Caco-2 (cell line): ENCODE measurements at regions not wholly inside any gene's neighbourhood (a gene's known extent, or its start where the extent isn't known, plus 50 kb on each side); places are given as distances from the start of the nearest gene placed in this dataset.

Experiments
- BruUV-seq: library from RNA; stranded (reverse); fragments of 400-500 nt; replicated peaks from 2 replicates; lab custom pipeline; 2021; lab: Mats Ljungman, UMichigan
- CTCF ChIA-PET: fragments of 300-600 bp; sonication (Branson Sonifier 250); formaldehyde crosslinking; loops from one replicate; lab custom pipeline; 2022; ENCODE audit warnings: antibody characterized with exemption; lab: Charles Lee
- POLR2A ChIA-PET: fragments of 300-600 bp; sonication (Branson Sonifier 250); formaldehyde crosslinking; loops from one replicate; lab custom pipeline; 2022; ENCODE audit warnings: antibody characterized with exemption; lab: Charles Lee
- DNase-seq, 2 experiments: peaks; one replicate each; pipeline versions ENCODE4 v3.0.0 to v3.0.0-alpha.2; 2020 to 2022
- H3K27me3 ChIP-seq: replicated peaks from 2 replicates; pipeline ENCODE4 v1.6.0; 2011; ENCODE audit warnings: low read length; ENCODE audit not compliant: control insufficient read depth, insufficient read depth
- H3K36me3 ChIP-seq: 2 replicates; pipeline ENCODE4 v1.5.1; 2011; ENCODE audit warnings: low read length; ENCODE audit not compliant: control insufficient read depth, insufficient read depth
- H3K4me1 ChIP-seq: fragments of 250-450 bp; sonication (Bioruptor Pico); 2 replicates; pipeline ENCODE4 v1.5.1; 2020; ENCODE audit warnings: mild to moderate bottlenecking
- H3K4me3 ChIP-seq: 2 replicates; pipeline ENCODE4 v1.5.1; 2011; ENCODE audit warnings: low read depth, mild to moderate bottlenecking, control low read depth, low read length
- H3K9me3 ChIP-seq: fragments of 250-450 bp; sonication (Bioruptor Pico); 2 replicates; pipeline ENCODE4 v1.5.1; 2020; ENCODE audit warnings: mild to moderate bottlenecking, moderate library complexity
- H3K27ac Mint-ChIP-seq: one replicate; pipeline ENCODE4 v1.8.0; 2022; ENCODE audit warnings: mixed read lengths; ENCODE audit not compliant: unreplicated experiment
- H3K27me3 Mint-ChIP-seq: one replicate; pipeline ENCODE4 v1.8.0; 2022; ENCODE audit warnings: mixed read lengths; ENCODE audit not compliant: insufficient read depth, unreplicated experiment
- H3K36me3 Mint-ChIP-seq: one replicate; pipeline ENCODE4 v1.8.0; 2022; ENCODE audit warnings: mild to moderate bottlenecking, mixed read lengths; ENCODE audit not compliant: insufficient read depth, unreplicated experiment
- H3K4me1 Mint-ChIP-seq: one replicate; pipeline ENCODE4 v1.8.0; 2022; ENCODE audit warnings: low read depth, mixed read lengths; ENCODE audit not compliant: unreplicated experiment
- H3K4me3 Mint-ChIP-seq: one replicate; pipeline ENCODE4 v1.8.0; 2022; ENCODE audit warnings: mild to moderate bottlenecking, moderate library complexity, mixed read lengths; ENCODE audit not compliant: unreplicated experiment
- H3K9me3 Mint-ChIP-seq: one replicate; pipeline ENCODE4 v1.8.0; 2022; ENCODE audit warnings: mixed read lengths; ENCODE audit not compliant: unreplicated experiment
- intact Hi-C: fragments of 100-400 bp; cut with micrococcal nuclease; formaldehyde crosslinking; loops from one replicate; pipeline ENCODE4 v1.10.0; 2022; ENCODE audit not compliant: unreplicated experiment
- TF ChIP-seq, protein P1 (sequence below), 2 experiments: fragments of 200-600 bp in 1 of 2; IDR thresholded peaks; 1 replicate in 1 of 2; 2 replicates in 1 of 2; pipeline versions ENCODE4 v1.5.1 to v1.8.0; 2011 to 2022; ENCODE audit warnings: antibody characterized with exemption in 1 of 2, control low read depth in 1 of 2, inconsistent platforms in 1 of 2, low read depth in 1 of 2, low read length in 1 of 2, mild to moderate bottlenecking in 1 of 2, moderate library complexity in 1 of 2; ENCODE audit not compliant: insufficient read depth in 1 of 2, severe bottlenecking in 1 of 2, unreplicated experiment in 1 of 2

DNA sequence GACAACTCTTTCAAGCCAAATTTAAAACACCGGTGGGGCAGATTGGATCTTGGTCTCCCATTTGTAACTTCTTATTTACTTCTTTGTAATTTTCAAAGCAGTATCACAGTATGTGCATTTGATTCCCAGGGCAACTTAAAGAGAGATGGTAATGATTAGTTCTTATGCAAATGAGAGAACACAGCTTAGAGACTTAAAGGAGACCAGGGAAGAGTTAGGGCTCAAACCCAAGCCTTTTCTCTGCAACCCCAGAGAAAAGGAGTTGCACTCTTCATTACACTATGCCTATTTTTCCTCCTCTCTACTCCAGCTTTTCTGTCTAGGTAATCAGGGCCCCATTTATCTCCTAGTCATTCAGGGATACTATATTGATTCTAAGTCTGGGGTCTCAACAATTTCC is 237.8 kb upstream of the NMUR2 start:
- Mint-ChIP-seq H3K4me1 (no peaks in the 10 kb centered on the region), H3K27me3 (peaks cover 5% of the 10 kb centered on the region), H3K36me3 (no peaks in the 10 kb centered on the region), H3K9me3 (no peaks in the 10 kb centered on the region), H3K27ac (no peak overlapping the region), H3K4me3 (no peak overlapping the region)
- H3K27me3 ChIP-seq, result no peaks in the 10 kb centered on the region
- no peak overlapping the region for H3K4me3 ChIP-seq
- DNase-seq, result no peak
- no TSS peak for BruUV-seq
- TF ChIP-seq, protein P1, sequence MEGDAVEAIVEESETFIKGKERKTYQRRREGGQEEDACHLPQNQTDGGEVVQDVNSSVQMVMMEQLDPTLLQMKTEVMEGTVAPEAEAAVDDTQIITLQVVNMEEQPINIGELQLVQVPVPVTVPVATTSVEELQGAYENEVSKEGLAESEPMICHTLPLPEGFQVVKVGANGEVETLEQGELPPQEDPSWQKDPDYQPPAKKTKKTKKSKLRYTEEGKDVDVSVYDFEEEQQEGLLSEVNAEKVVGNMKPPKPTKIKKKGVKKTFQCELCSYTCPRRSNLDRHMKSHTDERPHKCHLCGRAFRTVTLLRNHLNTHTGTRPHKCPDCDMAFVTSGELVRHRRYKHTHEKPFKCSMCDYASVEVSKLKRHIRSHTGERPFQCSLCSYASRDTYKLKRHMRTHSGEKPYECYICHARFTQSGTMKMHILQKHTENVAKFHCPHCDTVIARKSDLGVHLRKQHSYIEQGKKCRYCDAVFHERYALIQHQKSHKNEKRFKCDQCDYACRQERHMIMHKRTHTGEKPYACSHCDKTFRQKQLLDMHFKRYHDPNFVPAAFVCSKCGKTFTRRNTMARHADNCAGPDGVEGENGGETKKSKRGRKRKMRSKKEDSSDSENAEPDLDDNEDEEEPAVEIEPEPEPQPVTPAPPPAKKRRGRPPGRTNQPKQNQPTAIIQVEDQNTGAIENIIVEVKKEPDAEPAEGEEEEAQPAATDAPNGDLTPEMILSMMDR (IDR thresholded peaks at IDR 0.05; ENCODE audit: insufficient read depth in 1 of 2, low read depth in 1 of 2, low read length in 1 of 2, severe bottlenecking in 1 of 2, unreplicated experiment in 1 of 2), result no peak
- H3K4me1 ChIP-seq, result no peaks in the 10 kb centered on the region
- POLR2A ChIA-PET, result no interaction called here
- intact Hi-C loops, result no loop called here
- no peaks in the 10 kb centered on the region; the same call in 1 of the 2 replicates for H3K9me3 ChIP-seq
- H3K36me3 ChIP-seq, result no peaks in the 10 kb centered on the region
- CTCF ChIA-PET, result interaction anchor here (0.6 kb wide), 1 partner anchor 392 kb away, joined by 3 read pairs; no protein-coding TSS in a partner anchor

DNA sequence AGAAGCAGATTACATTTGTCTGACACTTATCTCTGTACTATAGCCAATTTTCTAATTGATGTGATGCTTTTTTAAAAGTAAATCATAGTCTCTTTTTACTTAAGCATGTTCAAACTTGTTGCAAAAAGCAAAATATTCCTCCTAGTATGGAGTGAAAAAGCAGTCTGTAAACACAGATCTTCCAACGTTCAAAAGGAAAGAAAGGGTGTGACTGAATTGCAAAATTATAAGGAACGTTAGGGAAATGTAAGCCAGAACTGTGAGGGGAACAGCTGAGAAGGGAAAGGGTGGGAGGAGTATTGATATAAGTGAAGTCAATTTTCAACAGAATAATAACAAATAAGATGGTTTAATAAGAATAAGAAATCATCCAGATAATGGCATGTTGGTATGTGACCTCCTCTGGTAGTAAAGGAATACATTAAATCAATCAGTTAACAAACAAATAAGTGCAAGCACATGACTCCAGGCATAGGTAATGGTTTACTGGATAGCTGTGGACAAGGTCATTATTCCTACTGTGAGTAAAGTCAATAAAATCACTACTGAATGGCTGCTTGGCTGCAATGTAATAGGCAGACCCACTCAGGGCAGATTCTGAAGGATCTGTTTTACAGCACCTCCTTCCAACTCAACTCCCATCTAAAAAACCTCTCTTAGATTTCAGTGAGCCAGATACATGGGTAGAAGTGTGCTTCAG is 239.1 kb upstream of the NMUR2 start:
- H3K4me1 Mint-ChIP-seq, result no peaks in the 10 kb centered on the region
- no peak overlapping the region for H3K4me3 ChIP-seq
- no peaks in the 10 kb centered on the region for H3K36me3 Mint-ChIP-seq

DNA sequence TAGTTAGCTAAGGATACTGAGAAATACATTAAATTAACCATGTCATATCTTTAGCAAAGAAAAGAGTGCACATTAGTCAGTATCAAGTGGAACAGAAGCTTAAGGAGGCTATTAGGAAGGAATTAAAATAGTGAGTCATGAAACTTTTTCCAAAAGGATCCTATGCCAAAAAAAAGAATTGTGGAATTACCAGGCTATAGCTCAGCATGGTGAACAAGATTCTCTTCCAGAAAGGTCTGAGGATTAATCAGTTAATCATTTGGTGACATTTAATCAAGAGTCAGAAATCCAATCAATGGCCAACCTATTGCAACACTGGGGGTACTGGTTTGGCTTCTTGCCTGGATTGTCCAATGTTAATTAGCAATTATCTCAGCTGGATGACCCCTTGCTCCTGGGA is 244.5 kb upstream of the NMUR2 start:
- H3K27ac Mint-ChIP-seq, result no peak overlapping the region
- ChIA-PET POLR2A (no interaction called here), CTCF (no interaction called here)
- Histone ChIP-seq H3K27me3 (no peaks in the 10 kb centered on the region), H3K4me3 (no peak overlapping the region), H3K4me1 (no peaks in the 10 kb centered on the region), H3K36me3 (no peaks in the 10 kb centered on the region), H3K9me3 (no peaks in the 10 kb centered on the region)
- H3K27me3 Mint-ChIP-seq, result peaks cover 6% of the 10 kb centered on the region
- H3K36me3 Mint-ChIP-seq, result no peaks in the 10 kb centered on the region
- H3K4me1 Mint-ChIP-seq, result no peaks in the 10 kb centered on the region
- TF ChIP-seq, protein P1 (IDR thresholded peaks at IDR 0.05; ENCODE audit: insufficient read depth in 1 of 2, low read depth in 1 of 2, low read length in 1 of 2, severe bottlenecking in 1 of 2, unreplicated experiment in 1 of 2), result no peak
- no peak for DNase-seq
- intact Hi-C loops, result no loop called here
- no TSS peak for BruUV-seq
- H3K4me3 Mint-ChIP-seq, result no peak overlapping the region
- no peaks in the 10 kb centered on the region for H3K9me3 Mint-ChIP-seq

More for the DNA sequence above, 239.1 kb upstream of the NMUR2 start:
- no TSS peak for BruUV-seq
- Histone ChIP-seq H3K36me3 (no peaks in the 10 kb centered on the region), H3K27me3 (no peaks in the 10 kb centered on the region), H3K4me1 (no peaks in the 10 kb centered on the region), H3K9me3 (no peaks in the 10 kb centered on the region; the same call in 1 of the 2 replicates)
- Mint-ChIP-seq H3K9me3 (no peaks in the 10 kb centered on the region), H3K27me3 (peaks cover 6% of the 10 kb centered on the region), H3K4me3 (no peak overlapping the region), H3K27ac (no peak overlapping the region)
- intact Hi-C loops, result no loop called here
- TF ChIP-seq, protein P1 (IDR thresholded peaks at IDR 0.05; ENCODE audit: insufficient read depth in 1 of 2, low read depth in 1 of 2, low read length in 1 of 2, severe bottlenecking in 1 of 2, unreplicated experiment in 1 of 2), result no peak
- ChIA-PET POLR2A (no interaction called here), CTCF (no interaction called here)
- no peak for DNase-seq
